K562 (cell line): ENCODE measurements at regions not wholly inside any gene's neighbourhood (a gene's known extent, or its start where the extent isn't known, plus 50 kb on each side); places are given as distances from the start of the nearest gene placed in this dataset.

Source experiments
- CHD2 ChIP-seq: IDR thresholded peaks from 2 replicates; pipeline ENCODE4 v1.6.1; 2011; ENCODE audit warnings: low read depth, low read length
- CTCF ChIP-seq, 3 experiments: IDR thresholded peaks in 2 of 3; conservative IDR thresholded peaks in 1 of 3; 2 replicates each; pipeline ENCODE4 v1.5.1; 2011 to 2012; ENCODE audit warnings: low read length in 3 of 3, mild to moderate bottlenecking in 3 of 3, control low read depth in 2 of 3, improper control_type of control experiment in 1 of 3, inconsistent platforms in 1 of 3, low read depth in 1 of 3, mixed read lengths in 1 of 3, moderate library complexity in 1 of 3; ENCODE audit not compliant: insufficient read depth in 2 of 3
- HIVEP1 ChIP-seq: fragments of 250-450 bp; sonication (Bioruptor Pico); IDR thresholded peaks from 2 replicates; pipeline ENCODE4 v1.4.0; 2020; ENCODE audit warnings: mild to moderate bottlenecking
- KLF10 ChIP-seq: fragments of 250-450 bp; sonication (Bioruptor Pico); IDR thresholded peaks from 2 replicates; pipeline ENCODE4 v1.6.1; 2021; ENCODE audit warnings: matching md5 sums
- RAD51 ChIP-seq: fragments of 450-650 bp; IDR thresholded peaks from 2 replicates; pipeline ENCODE4 v1.7.1; 2016; ENCODE audit warnings: low read depth, mild to moderate bottlenecking, borderline replicate concordance
- REST ChIP-seq, 2 experiments: fragments of 450-650 bp; formaldehyde crosslinking in 1 of 2; IDR thresholded peaks; 2 replicates each; pipeline versions ENCODE4 v1.4.0 to v1.6.1; 2014 to 2020; ENCODE audit warnings: mild to moderate bottlenecking in 2 of 2, borderline replicate concordance in 1 of 2, low read depth in 1 of 2
- SIN3A ChIP-seq, 2 experiments: fragments of 150-350 bp in 1 of 2; IDR thresholded peaks; 2 replicates each; pipeline ENCODE4 v1.6.1; 2011 to 2016; ENCODE audit warnings: borderline replicate concordance in 2 of 2, low read depth in 2 of 2, low read length in 2 of 2, mild to moderate bottlenecking in 2 of 2, moderate library complexity in 2 of 2; ENCODE audit not compliant: control insufficient read depth in 1 of 2
- SIN3B ChIP-seq: fragments of 450-650 bp; IDR thresholded peaks from 2 replicates; pipeline ENCODE4 v1.6.1; 2017; ENCODE audit warnings: low read depth, mild to moderate bottlenecking, moderate library complexity
- SMAD2 ChIP-seq: fragments of 150-350 bp; IDR thresholded peaks from 2 replicates; pipeline ENCODE4 v1.6.1; 2014; ENCODE audit warnings: low read depth, mild to moderate bottlenecking, low read length
- ZC3H11A ChIP-seq: IDR thresholded peaks from 2 replicates; pipeline ENCODE4 v1.6.1; 2012; ENCODE audit warnings: low read depth, low read length, improper control_type of control experiment
- ZNF280B ChIP-seq: fragments of 250-450 bp; sonication (Bioruptor Pico); IDR thresholded peaks from 2 replicates; pipeline ENCODE4 v1.5.1; 2021; ENCODE audit warnings: mild to moderate bottlenecking
- ZNF407 ChIP-seq: fragments of 450-650 bp; IDR thresholded peaks from 2 replicates; pipeline ENCODE4 v1.6.1; 2016; ENCODE audit warnings: low read depth

GRCh38 chr12:25728056-25728595, 175.0 kb upstream of the LMNTD1 start:
- no peak for TF ChIP-seq ZNF407
- no peak for TF ChIP-seq REST (IDR thresholded peaks at IDR 0.05; ENCODE audit: borderline replicate concordance)
- no peak for TF ChIP-seq REST (CRISPR knock-in tag; IDR thresholded peaks at IDR 0.05; ENCODE audit: low read depth)
- no peak for TF ChIP-seq ZC3H11A
- TF ChIP-seq ZNF280B, result no peak
- no peak for TF ChIP-seq RAD51
- TF ChIP-seq SIN3A (IDR thresholded peaks at IDR 0.05; ENCODE audit: borderline replicate concordance in 2 of 2, control insufficient read depth in 1 of 2, low read depth in 2 of 2, low read length in 2 of 2), result no peak
- TF ChIP-seq HIVEP1, result no peak
- TF ChIP-seq CTCF (IDR thresholded peaks at IDR 0.05 in 2 of 3, conservative IDR thresholded peaks at IDR 0.05 in 1 of 3; ENCODE audit: insufficient read depth in 2 of 3, low read depth in 1 of 3, low read length in 3 of 3), result no peak
- no peak for TF ChIP-seq SIN3B
- TF ChIP-seq KLF10 (CRISPR knock-in tag), result no peak
- TF ChIP-seq SMAD2, result no peak
- no peak for TF ChIP-seq CHD2
